ENCODE measurements at regions not wholly inside any gene's neighbourhood (a gene's known extent, or its start where the extent isn't known, plus 50 kb on each side); places are given as distances from the start of the nearest gene placed in this dataset.

- no peak for DNase-seq (ENCODE audit: low spot score)
- Mint-ChIP-seq H3K9me3 (ENCODE audit: unreplicated experiment) (no peaks in the 10 kb centered on the region), H3K27me3 (ENCODE audit: unreplicated experiment) (no peaks in the 10 kb centered on the region), H3K4me1 (ENCODE audit: unreplicated experiment) (no peaks in the 10 kb centered on the region), H3K36me3 (ENCODE audit: low read depth, unreplicated experiment) (no peaks in the 10 kb centered on the region), H3K4me3 (ENCODE audit: unreplicated experiment) (no peak overlapping the region), H3K27ac (ENCODE audit: unreplicated experiment) (no peak overlapping the region)
- TF ChIP-seq CTCF (IDR thresholded peaks at IDR 0.05; ENCODE audit: unreplicated experiment), result no peak
These were observed 348.9 kb downstream of the NDFIP2 start for GRCh38 chr13:79829880-79830279.

GRCh38 chr13:79825959-79826358 lies 345.0 kb downstream of the NDFIP2 start:
- H3K4me3 Mint-ChIP-seq (ENCODE audit: unreplicated experiment), result no peak overlapping the region
- TF ChIP-seq CTCF (IDR thresholded peaks at IDR 0.05; ENCODE audit: unreplicated experiment), result no peak
- no peaks in the 10 kb centered on the region for H3K36me3 Mint-ChIP-seq (ENCODE audit: low read depth, unreplicated experiment)
- H3K9me3 Mint-ChIP-seq (ENCODE audit: unreplicated experiment), result peaks cover 3% of the 10 kb centered on the region
- no peaks in the 10 kb centered on the region for H3K27me3 Mint-ChIP-seq (ENCODE audit: unreplicated experiment)
- H3K27ac Mint-ChIP-seq (ENCODE audit: unreplicated experiment), result no peak overlapping the region
- no peaks in the 10 kb centered on the region for H3K4me1 Mint-ChIP-seq (ENCODE audit: unreplicated experiment)
- no peak for DNase-seq (ENCODE audit: low spot score)

- DNase-seq (ENCODE audit: low spot score), result no peak
- Mint-ChIP-seq H3K9me3 (ENCODE audit: unreplicated experiment) (no peaks in the 10 kb centered on the region), H3K27ac (ENCODE audit: unreplicated experiment) (no peak overlapping the region), H3K36me3 (ENCODE audit: low read depth, unreplicated experiment) (no peaks in the 10 kb centered on the region), H3K4me3 (ENCODE audit: unreplicated experiment) (no peak overlapping the region), H3K4me1 (ENCODE audit: unreplicated experiment) (no peaks in the 10 kb centered on the region), H3K27me3 (ENCODE audit: unreplicated experiment) (peaks cover 1% of the 10 kb centered on the region)
- TF ChIP-seq CTCF (IDR thresholded peaks at IDR 0.05; ENCODE audit: unreplicated experiment), result no peak
These were observed 334.1 kb downstream of the NDFIP2 start for GRCh38 chr13:79815041-79815440.

- Mint-ChIP-seq H3K27ac (ENCODE audit: unreplicated experiment) (no peak overlapping the region), H3K4me1 (ENCODE audit: unreplicated experiment) (no peaks in the 10 kb centered on the region), H3K4me3 (ENCODE audit: unreplicated experiment) (no peak overlapping the region), H3K36me3 (ENCODE audit: low read depth, unreplicated experiment) (no peaks in the 10 kb centered on the region), H3K27me3 (ENCODE audit: unreplicated experiment) (peaks cover 1% of the 10 kb centered on the region), H3K9me3 (ENCODE audit: unreplicated experiment) (no peaks in the 10 kb centered on the region)
- no peak for DNase-seq (ENCODE audit: low spot score)
- TF ChIP-seq CTCF (IDR thresholded peaks at IDR 0.05; ENCODE audit: unreplicated experiment), result no peak
These were observed 331.3 kb downstream of the NDFIP2 start for GRCh38 chr13:79812070-79812850.

GRCh38 chr13:79811170-79811569 lies 330.2 kb downstream of the NDFIP2 start:
- Mint-ChIP-seq H3K36me3 (ENCODE audit: low read depth, unreplicated experiment) (peaks cover 3% of the 10 kb centered on the region), H3K9me3 (ENCODE audit: unreplicated experiment) (no peaks in the 10 kb centered on the region), H3K27ac (ENCODE audit: unreplicated experiment) (no peak overlapping the region), H3K4me1 (ENCODE audit: unreplicated experiment) (no peaks in the 10 kb centered on the region), H3K4me3 (ENCODE audit: unreplicated experiment) (no peak overlapping the region), H3K27me3 (ENCODE audit: unreplicated experiment) (peaks cover 1% of the 10 kb centered on the region)
- no peak for DNase-seq (ENCODE audit: low spot score)
- TF ChIP-seq CTCF (IDR thresholded peaks at IDR 0.05; ENCODE audit: unreplicated experiment), result no peak

All from endothelial cell (in vitro differentiated cells).